Activated naive CD4-positive, alpha-beta T cell treated with anti-CD3 and anti-CD28 coated beads for 36 hours (primary cell): ENCODE measurements at regions not wholly inside any gene's neighbourhood (a gene's known extent, or its start where the extent isn't known, plus 50 kb on each side); places are given as distances from the start of the nearest gene placed in this dataset.
A peak's percentile ranks its signal among the peaks of the same experiment; 100 is the strongest.

Source experiments
- CTCF ChIA-PET: fragments of 350-600 bp; sonication (Branson Sonifier 250); formaldehyde crosslinking; loops from one replicate; lab custom pipeline; 2021; ENCODE audit warnings: antibody characterized with exemption; lab: Charles Lee
- DNase-seq: peaks from one replicate; pipeline ENCODE4 v3.0.0-alpha.2; 2020
- H3K27ac Mint-ChIP-seq: one replicate; pipeline ENCODE4 v1.8.0; 2021; ENCODE audit warnings: mild to moderate bottlenecking, mixed read lengths
- H3K27me3 Mint-ChIP-seq: one replicate; pipeline ENCODE4 v1.8.0; 2021; ENCODE audit warnings: low read depth, mixed read lengths
- H3K36me3 Mint-ChIP-seq: one replicate; pipeline ENCODE4 v1.8.0; 2021; ENCODE audit warnings: low read depth, mixed read lengths
- H3K4me1 Mint-ChIP-seq: one replicate; pipeline ENCODE4 v1.8.0; 2021; ENCODE audit warnings: low read depth, mixed read lengths
- H3K4me3 Mint-ChIP-seq: one replicate; pipeline ENCODE4 v1.8.0; 2021; ENCODE audit warnings: mild to moderate bottlenecking, moderate library complexity, mixed read lengths
- H3K9me3 Mint-ChIP-seq: one replicate; pipeline ENCODE4 v1.8.0; 2021; ENCODE audit warnings: mixed read lengths
- intact Hi-C: fragments of 100-400 bp; cut with micrococcal nuclease; formaldehyde crosslinking; loops from one replicate; pipeline ENCODE4 v1.15.1; 2023

GRCh38 chr6:26246553-26246952, 118.4 kb upstream of the BTN3A2 start:
- CTCF ChIA-PET = no interaction called here
- Mint-ChIP-seq H3K4me1 (peaks cover 17% of the 10 kb centered on the region), H3K9me3 (no peaks in the 10 kb centered on the region), H3K4me3 (no peak overlapping the region), H3K36me3 (peaks cover 5% of the 10 kb centered on the region), H3K27ac (no peak overlapping the region), H3K27me3 (no peaks in the 10 kb centered on the region)
- intact Hi-C loops = no loop called here
- no peak for DNase-seq

GRCh38 chr6:26249707-26249956, 115.4 kb upstream of the BTN3A2 start:
- H3K4me1 Mint-ChIP-seq = peaks cover 17% of the 10 kb centered on the region
- peaks cover 8% of the 10 kb centered on the region for H3K36me3 Mint-ChIP-seq
- no peak for DNase-seq
- no peaks in the 10 kb centered on the region for H3K27me3 Mint-ChIP-seq
- CTCF ChIA-PET = interaction anchor here (0.8 to 2.3 kb wide), 6 partner anchors 13 to 75 kb away, joined by 4 to 14 read pairs (median 8); a partner anchor contains a TSS
- H3K4me3 Mint-ChIP-seq = peak overlapping the region; percentile 86
- peak overlapping the region; percentile 100 for H3K27ac Mint-ChIP-seq
- no peaks in the 10 kb centered on the region for H3K9me3 Mint-ChIP-seq
- intact Hi-C loops = no loop called here

GRCh38 chr6:26249957-26250697, 114.9 kb upstream of the BTN3A2 start:
- H3K9me3 Mint-ChIP-seq = no peaks in the 10 kb centered on the region
- H3K36me3 Mint-ChIP-seq = peaks cover 8% of the 10 kb centered on the region
- intact Hi-C loops = loop anchor here (1.0 to 2.0 kb wide), 8 partner anchors 10 to 75 kb away; a partner anchor contains a TSS
- DNase-seq = peak; percentile 82
- peaks cover 17% of the 10 kb centered on the region for H3K4me1 Mint-ChIP-seq
- H3K4me3 Mint-ChIP-seq = peak overlapping the region; percentile 86
- no peaks in the 10 kb centered on the region for H3K27me3 Mint-ChIP-seq
- H3K27ac Mint-ChIP-seq = peak overlapping the region; percentile 100
- CTCF ChIA-PET = interaction anchor here (0.8 to 2.3 kb wide), 13 partner anchors 9 to 76 kb away, joined by 4 to 14 read pairs (median 6); a partner anchor contains a TSS

GRCh38 chr6:26250698-26251044, 114.3 kb upstream of the BTN3A2 start:
- H3K4me1 Mint-ChIP-seq = peaks cover 17% of the 10 kb centered on the region
- intact Hi-C loops = loop anchor here (1.0 to 2.0 kb wide), 10 partner anchors 10 to 224 kb away; a partner anchor contains a TSS

GRCh38 chr6:26251354-26252076, 113.5 kb upstream of the BTN3A2 start:
- CTCF ChIA-PET = interaction anchor here (1.2 to 2.3 kb wide), 10 partner anchors 9 to 64 kb away, joined by 4 to 14 read pairs (median 6); a partner anchor contains a TSS
- peaks cover 17% of the 10 kb centered on the region for H3K4me1 Mint-ChIP-seq
- peaks cover 8% of the 10 kb centered on the region for H3K36me3 Mint-ChIP-seq
- DNase-seq = peak; percentile 88
- no peaks in the 10 kb centered on the region for H3K27me3 Mint-ChIP-seq
- intact Hi-C loops = loop anchor here (1.0 to 2.0 kb wide), 3 partner anchors 63 to 223 kb away; a partner anchor contains a TSS
- peak overlapping the region; percentile 86 for H3K4me3 Mint-ChIP-seq
- no peaks in the 10 kb centered on the region for H3K9me3 Mint-ChIP-seq
- peak overlapping the region; percentile 100 for H3K27ac Mint-ChIP-seq

More at GRCh38 chr6:26250698-26251044, 114.3 kb upstream of the BTN3A2 start:
- Mint-ChIP-seq H3K4me3 (peak overlapping the region; percentile 86), H3K27ac (peak overlapping the region; percentile 100), H3K9me3 (no peaks in the 10 kb centered on the region), H3K36me3 (peaks cover 8% of the 10 kb centered on the region), H3K27me3 (no peaks in the 10 kb centered on the region)
- DNase-seq = peak; percentile 48
- CTCF ChIA-PET = interaction anchor here (1.2 to 2.3 kb wide), 12 partner anchors 9 to 77 kb away, joined by 4 to 14 read pairs (median 6); a partner anchor contains a TSS

GRCh38 chr6:26252077-26252472, 112.9 kb upstream of the BTN3A2 start:
- Mint-ChIP-seq H3K9me3 (no peaks in the 10 kb centered on the region), H3K36me3 (peaks cover 8% of the 10 kb centered on the region), H3K4me1 (peaks cover 17% of the 10 kb centered on the region), H3K27ac (peak overlapping the region; percentile 100), H3K4me3 (peak overlapping the region; percentile 86), H3K27me3 (no peaks in the 10 kb centered on the region)
- no peak for DNase-seq
- CTCF ChIA-PET = interaction anchor here (1.2 to 2.2 kb wide), 4 partner anchors 12 to 64 kb away, joined by 5 to 8 read pairs (median 6); no protein-coding TSS in a partner anchor
- intact Hi-C loops = no loop called here

- intact Hi-C loops = no loop called here
- Mint-ChIP-seq H3K9me3 (no peaks in the 10 kb centered on the region), H3K27ac (no peak overlapping the region), H3K36me3 (peaks cover 8% of the 10 kb centered on the region), H3K27me3 (no peaks in the 10 kb centered on the region), H3K4me3 (no peak overlapping the region), H3K4me1 (peaks cover 8% of the 10 kb centered on the region)
- DNase-seq = no peak
- CTCF ChIA-PET = interaction anchor here (6.9 kb wide), 1 partner anchor 14 kb away, joined by 40 read pairs; a partner anchor contains a TSS
Observed at GRCh38 chr6:26254724-26255123, 110.3 kb upstream of the BTN3A2 start.

- H3K27ac Mint-ChIP-seq = no peak overlapping the region
- no peak for DNase-seq
- H3K27me3 Mint-ChIP-seq = peaks cover 3% of the 10 kb centered on the region
- H3K4me1 Mint-ChIP-seq = peaks cover 5% of the 10 kb centered on the region
- H3K9me3 Mint-ChIP-seq = no peaks in the 10 kb centered on the region
- intact Hi-C loops = no loop called here
- peaks cover 1% of the 10 kb centered on the region for H3K36me3 Mint-ChIP-seq
- CTCF ChIA-PET = interaction anchor here (0.7 to 6.9 kb wide), 2 partner anchors 12 to 82 kb away, joined by 3 to 40 read pairs; a partner anchor contains a TSS
- no peak overlapping the region for H3K4me3 Mint-ChIP-seq
Observed at GRCh38 chr6:26257272-26257671, 107.7 kb upstream of the BTN3A2 start.

- CTCF ChIA-PET = interaction anchor here (1.3 to 6.9 kb wide), 2 partner anchors 10 to 49 kb away, joined by 3 to 40 read pairs; a partner anchor contains a TSS
Observed at GRCh38 chr6:26258212-26258977, 106.6 kb upstream of the BTN3A2 start.

GRCh38 chr6:26260110-26260637, 104.8 kb upstream of the BTN3A2 start:
- Mint-ChIP-seq H3K36me3 (no peaks in the 10 kb centered on the region), H3K4me1 (no peaks in the 10 kb centered on the region), H3K27me3 (peaks cover 3% of the 10 kb centered on the region), H3K4me3 (no peak overlapping the region), H3K27ac (no peak overlapping the region), H3K9me3 (no peaks in the 10 kb centered on the region)
- intact Hi-C loops = no loop called here
- no peak for DNase-seq
- CTCF ChIA-PET = interaction anchor here (1.6 to 6.9 kb wide), 3 partner anchors 9 to 18 kb away, joined by 3 to 40 read pairs (median 6); a partner anchor contains a TSS

More at GRCh38 chr6:26258212-26258977, 106.6 kb upstream of the BTN3A2 start:
- Mint-ChIP-seq H3K27me3 (peaks cover 3% of the 10 kb centered on the region), H3K4me3 (no peak overlapping the region), H3K27ac (no peak overlapping the region), H3K36me3 (no peaks in the 10 kb centered on the region), H3K9me3 (no peaks in the 10 kb centered on the region), H3K4me1 (no peaks in the 10 kb centered on the region)
- no peak for DNase-seq
- intact Hi-C loops = no loop called here

GRCh38 chr6:26260725-26261490, 104.1 kb upstream of the BTN3A2 start:
- CTCF ChIA-PET = interaction anchor here (0.6 to 6.9 kb wide), 4 partner anchors 8 to 334 kb away, joined by 3 to 40 read pairs (median 4); a partner anchor contains a TSS
- H3K36me3 Mint-ChIP-seq = no peaks in the 10 kb centered on the region
- peaks cover 3% of the 10 kb centered on the region for H3K27me3 Mint-ChIP-seq
- no peak overlapping the region for H3K27ac Mint-ChIP-seq
- no peaks in the 10 kb centered on the region for H3K4me1 Mint-ChIP-seq
- DNase-seq = no peak
- intact Hi-C loops = no loop called here
- no peaks in the 10 kb centered on the region for H3K9me3 Mint-ChIP-seq
- H3K4me3 Mint-ChIP-seq = no peak overlapping the region
